ENCODE measurements at regions not wholly inside any gene's neighbourhood (a gene's known extent, or its start where the extent isn't known, plus 50 kb on each side); places are given as distances from the start of the nearest gene placed in this dataset.

- TF ChIP-seq CTCF (IDR thresholded peaks at IDR 0.05) (no peak), POLR2A (IDR thresholded peaks at IDR 0.05) (no peak)
Measured at GRCh38 chr15:87326269-87326668, 930.3 kb downstream of the NTRK3 start.

All from body of pancreas (tissue), 4 donors.